HG02623 (cell line): ENCODE measurements at regions not wholly inside any gene's neighbourhood (a gene's known extent, or its start where the extent isn't known, plus 50 kb on each side); places are given as distances from the start of the nearest gene placed in this dataset.

Experiments used
- ATAC-seq: cut with Tn5 transposase; IDR thresholded peaks from one replicate; pipeline ENCODE4 v1.9.1; 2021; ENCODE audit warnings: moderate library complexity; ENCODE audit not compliant: unreplicated experiment

- no peak for ATAC-seq
Observed at GRCh38 chr3:30201715-30202114, 404.7 kb upstream of the TGFBR2 start.

- ATAC-seq, result no peak
Observed at GRCh38 chr3:30203301-30203700, 403.1 kb upstream of the TGFBR2 start.

- no peak for ATAC-seq
Observed at GRCh38 chr3:30204126-30204525, 402.3 kb upstream of the TGFBR2 start.

GRCh38 chr3:30206051-30206450, 400.4 kb upstream of the TGFBR2 start:
- ATAC-seq, result no peak

GRCh38 chr3:30221619-30222018, 384.8 kb upstream of the TGFBR2 start:
- no peak for ATAC-seq

GRCh38 chr3:30222441-30222840, 384.0 kb upstream of the TGFBR2 start:
- no peak for ATAC-seq

- no peak for ATAC-seq
Observed at GRCh38 chr3:30225021-30225420, 381.4 kb upstream of the TGFBR2 start.

- no peak for ATAC-seq
Observed at GRCh38 chr3:30226601-30227151, 379.7 kb upstream of the TGFBR2 start.

- no peak for ATAC-seq
Observed at GRCh38 chr3:30227571-30228301, 378.7 kb upstream of the TGFBR2 start.

- ATAC-seq, result no peak
Observed at GRCh38 chr3:30228302-30228631, 378.1 kb upstream of the TGFBR2 start.

GRCh38 chr3:30231277-30232141, 374.9 kb upstream of the TGFBR2 start:
- ATAC-seq, result no peak

GRCh38 chr3:30232142-30232541, 374.3 kb upstream of the TGFBR2 start:
- ATAC-seq, result no peak

- no peak for ATAC-seq
Observed at GRCh38 chr3:30233913-30234646, 372.3 kb upstream of the TGFBR2 start.

- no peak for ATAC-seq
Observed at GRCh38 chr3:30236011-30236410, 370.4 kb upstream of the TGFBR2 start.

- ATAC-seq, result no peak
Observed at GRCh38 chr3:30241721-30242120, 364.7 kb upstream of the TGFBR2 start.

GRCh38 chr3:30245858-30246622, 360.4 kb upstream of the TGFBR2 start:
- no peak for ATAC-seq

GRCh38 chr3:30248423-30248822, 358.0 kb upstream of the TGFBR2 start:
- ATAC-seq, result peak; percentile 81

GRCh38 chr3:30252474-30252873, 353.9 kb upstream of the TGFBR2 start:
- ATAC-seq, result no peak

GRCh38 chr3:30253832-30254231, 352.6 kb upstream of the TGFBR2 start:
- no peak for ATAC-seq

- no peak for ATAC-seq
Observed at GRCh38 chr3:30256474-30256873, 349.9 kb upstream of the TGFBR2 start.
